Hematopoietic multipotent progenitor cell treated with erythropoietin and hydrocortisone succinate and interleukin-3 and kit ligand, for 8 days (in vitro differentiated cells): ENCODE measurements at regions not wholly inside any gene's neighbourhood (a gene's known extent, or its start where the extent isn't known, plus 50 kb on each side); places are given as distances from the start of the nearest gene placed in this dataset.
"Not testable (repeated sequence)": the region's sequence is repeated elsewhere in the genome, so short reads cannot be mapped to it uniquely, and the experiment has no call there.

Experiments
- DNase-seq: peaks from one replicate; pipeline ENCODE4 v3.0.0-alpha.2; 2015

DNA sequence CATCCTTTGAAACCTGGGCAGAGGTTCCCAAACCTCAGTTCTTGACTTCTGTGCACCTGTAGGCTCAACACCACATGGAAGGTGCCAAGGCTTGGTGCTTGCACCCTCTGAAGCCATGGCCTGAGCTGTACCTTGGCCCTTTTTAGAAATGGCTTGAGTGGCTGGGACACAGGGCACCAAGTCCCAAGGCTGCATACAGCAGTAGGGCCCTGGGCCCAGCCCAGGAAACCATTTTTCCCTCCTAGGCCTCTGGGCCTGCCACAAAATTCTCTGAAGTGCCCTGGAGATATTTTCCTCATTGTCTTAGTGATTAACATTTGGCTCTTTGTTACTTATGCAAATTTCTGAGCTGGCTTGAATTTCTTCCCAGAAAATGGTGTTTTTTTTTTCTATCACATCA is 65.6 kb upstream of the ACTRT2 start:
- DNase-seq: no peak

GRCh38 chr1:2956576-2956975 is 64.7 kb upstream of the ACTRT2 start:
- peak; percentile 5 for DNase-seq

GRCh38 chr1:2957329-2957728 is 63.9 kb upstream of the ACTRT2 start:
- no peak for DNase-seq

DNA sequence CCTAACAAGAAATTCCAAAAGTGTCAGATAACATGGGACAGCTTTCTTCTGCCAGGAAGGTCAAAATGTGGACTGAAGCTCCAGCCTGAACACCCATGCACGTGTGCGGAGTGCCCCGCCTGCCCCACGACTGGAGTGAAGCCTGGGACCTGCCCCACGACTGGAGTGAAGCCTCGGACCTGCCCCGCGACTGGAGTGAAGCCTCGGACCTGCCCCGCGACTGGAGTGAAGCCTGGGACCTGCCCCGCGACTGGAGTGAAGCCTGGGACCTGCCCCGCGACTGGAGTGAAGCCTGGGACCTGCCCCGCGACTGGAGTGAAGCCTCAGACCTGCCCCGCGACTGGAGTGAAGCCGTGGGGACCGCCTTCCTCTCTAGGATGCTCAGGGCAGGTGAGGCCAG is 61.4 kb upstream of the ACTRT2 start:
- DNase-seq: not testable (repeated sequence)

DNA sequence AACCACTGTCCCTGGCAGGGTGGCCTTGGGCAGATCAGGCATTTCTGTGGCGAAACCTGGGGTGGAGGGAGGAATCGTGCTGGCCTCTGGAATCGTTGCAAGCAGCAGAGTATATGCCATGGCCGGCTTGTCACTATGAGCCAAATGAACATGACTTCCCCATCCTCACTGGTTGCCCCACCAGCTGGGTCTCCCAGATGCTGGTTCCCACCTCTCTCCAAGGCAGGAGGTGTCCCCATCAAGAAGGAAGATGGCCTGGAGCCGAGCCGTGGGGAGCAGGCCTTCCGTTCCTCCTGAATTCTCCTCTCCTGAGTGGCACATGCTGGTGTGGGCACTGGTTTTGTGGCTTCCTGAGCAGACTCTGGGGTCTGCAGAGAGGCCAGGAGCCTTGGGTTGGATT is 60.2 kb upstream of the ACTRT2 start:
- no peak for DNase-seq

GRCh38 chr1:2961661-2962060 is 59.6 kb upstream of the ACTRT2 start:
- no peak for DNase-seq

GRCh38 chr1:2962061-2962460 is 59.2 kb upstream of the ACTRT2 start:
- no peak for DNase-seq

GRCh38 chr1:2962541-2962940 is 58.7 kb upstream of the ACTRT2 start:
- DNase-seq: no peak

GRCh38 chr1:2962946-2963345 is 58.3 kb upstream of the ACTRT2 start:
- DNase-seq: no peak

DNA sequence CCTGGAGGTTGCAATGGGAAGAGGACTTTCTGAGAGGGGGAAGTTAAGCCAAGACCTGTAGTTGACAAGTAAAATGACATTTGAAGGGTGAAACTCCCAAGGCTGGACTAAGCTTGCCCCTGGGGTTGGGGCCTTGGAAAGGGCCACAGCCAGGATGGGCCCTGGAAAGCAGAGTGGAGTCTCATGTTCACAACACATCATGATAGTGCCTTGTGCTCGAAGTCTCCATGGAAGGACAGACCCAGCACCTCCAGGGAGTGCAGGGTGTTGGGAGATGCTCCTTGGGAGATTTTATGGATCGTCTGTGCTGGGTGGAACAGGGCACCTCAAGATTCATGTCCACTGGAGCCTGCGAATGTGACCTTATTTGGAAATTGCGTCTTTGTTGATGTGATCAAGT is 55.6 kb upstream of the ACTRT2 start:
- DNase-seq: no peak

DNA sequence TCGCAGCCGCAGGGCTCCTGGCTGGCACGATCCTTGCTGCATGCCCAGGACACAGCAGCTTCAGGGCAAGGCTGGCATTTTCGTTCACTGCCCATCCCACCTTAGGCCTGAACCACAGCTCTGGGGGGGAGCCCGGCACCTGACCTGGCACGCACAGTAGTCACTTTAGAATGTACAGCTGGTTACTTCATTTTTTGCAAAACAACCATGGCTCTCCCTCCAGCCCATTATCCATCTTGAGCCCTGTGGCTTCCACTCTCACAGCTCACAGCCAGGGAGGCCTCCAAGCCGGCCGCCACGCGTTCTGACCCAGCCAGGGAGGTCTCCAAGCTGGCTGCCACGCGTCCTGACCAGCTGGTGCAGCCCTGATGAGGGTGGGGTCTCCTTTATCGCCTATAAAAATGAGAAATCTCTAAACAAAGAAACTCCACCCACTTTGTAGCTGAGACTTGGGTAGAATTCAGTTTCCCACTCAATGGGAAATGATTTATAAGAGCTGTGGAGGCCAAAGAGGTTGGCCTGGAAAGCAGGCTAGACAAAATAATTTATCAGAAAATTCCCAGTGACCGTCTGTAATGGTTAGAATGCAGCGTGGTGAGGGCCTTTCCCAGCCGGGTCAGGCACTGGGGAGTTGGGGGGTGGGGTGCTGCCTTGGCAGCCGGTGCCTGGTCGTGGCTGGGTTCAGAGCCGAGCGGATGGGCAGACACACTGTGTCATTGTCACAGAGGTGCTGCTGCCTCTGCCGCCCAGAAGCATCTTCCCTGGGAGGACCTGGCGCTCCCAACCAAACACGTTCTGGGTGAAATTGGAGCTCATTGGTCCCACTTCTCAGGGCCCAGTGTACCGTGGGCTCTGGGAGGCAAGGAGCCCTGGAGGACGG is 54.6 kb upstream of the ACTRT2 start:
- DNase-seq: no peak

DNA sequence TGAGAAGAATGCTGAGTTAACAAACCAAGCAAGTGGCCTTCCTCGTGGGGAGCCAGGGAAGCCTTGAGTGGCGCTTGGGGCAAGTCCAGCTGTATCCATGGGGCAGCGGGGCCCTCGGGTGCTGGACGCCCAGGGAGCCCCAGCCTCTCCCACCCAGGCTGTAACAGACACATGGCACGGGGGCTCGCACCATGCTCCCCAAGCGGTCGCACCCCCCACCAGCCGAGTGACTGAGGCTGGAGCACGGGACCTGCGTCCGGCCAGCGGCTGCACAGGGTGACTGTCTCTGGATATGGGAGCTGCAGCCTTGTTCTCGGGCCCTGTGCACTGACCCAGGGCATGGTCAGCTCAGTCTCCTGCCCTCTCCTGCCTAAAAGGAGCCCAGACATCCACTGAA is 53.9 kb upstream of the ACTRT2 start:
- DNase-seq: no peak

DNA sequence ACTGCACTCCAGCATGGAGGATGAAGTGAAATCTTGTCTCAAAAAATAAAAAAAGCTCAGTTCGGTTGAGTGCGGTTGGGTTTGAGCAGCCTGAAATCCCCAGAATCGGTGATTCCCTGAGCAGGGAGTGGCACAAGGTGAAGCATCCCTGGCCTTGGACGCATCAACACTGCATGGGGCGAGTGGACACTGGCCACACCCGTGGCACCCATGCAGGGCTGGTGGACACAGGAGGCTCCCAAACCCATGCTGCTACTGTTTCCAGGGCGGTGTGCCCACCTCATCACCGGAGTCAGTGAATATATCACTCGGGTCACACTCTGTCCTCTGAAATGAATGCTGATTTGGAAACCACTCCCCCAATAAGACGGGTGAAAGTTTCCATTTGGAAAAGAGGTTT is 53.4 kb upstream of the ACTRT2 start:
- no peak for DNase-seq

- no peak for DNase-seq
Observed at GRCh38 chr1:2968471-2968881, 52.8 kb upstream of the ACTRT2 start.

DNA sequence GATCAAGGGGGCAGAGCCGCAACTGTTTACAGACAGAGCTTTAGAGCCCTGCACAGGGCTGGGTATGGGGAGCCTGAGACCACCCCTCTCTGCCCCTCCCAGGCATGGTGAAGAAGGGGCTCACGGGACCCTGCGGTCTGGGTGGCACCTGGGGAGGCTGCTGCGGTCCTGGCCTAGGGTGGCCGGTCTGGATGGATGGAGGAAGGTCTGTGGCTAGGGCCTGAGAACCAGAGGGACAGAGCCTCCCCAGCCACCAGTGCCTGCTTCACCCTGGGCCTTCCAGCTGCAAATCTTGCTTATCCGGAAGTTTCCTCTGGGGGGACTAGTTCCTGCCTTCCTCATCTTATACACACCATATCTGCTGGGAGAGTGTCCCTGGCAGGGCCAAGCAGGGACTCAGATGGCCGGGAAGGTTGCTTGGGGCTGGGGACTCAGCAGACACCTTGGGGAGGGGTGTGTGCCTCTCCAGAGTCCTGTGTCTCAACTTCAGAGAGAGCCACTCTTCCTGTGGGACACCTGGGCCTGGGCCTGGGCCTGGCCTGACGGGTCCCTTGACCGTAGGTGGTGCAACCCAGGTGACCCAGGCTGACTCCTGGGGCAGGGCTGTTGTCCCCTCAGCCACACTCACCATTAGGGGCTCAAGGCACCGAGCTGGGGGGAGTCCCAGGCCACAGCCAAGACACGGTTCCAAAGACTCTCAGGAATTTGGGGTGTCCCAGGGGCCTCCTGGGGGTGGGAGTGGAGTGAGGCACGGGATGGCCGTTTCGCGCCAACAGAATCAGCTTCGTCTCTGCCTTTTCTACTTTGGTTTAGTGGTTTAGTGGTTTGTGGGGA is 52.0 kb upstream of the ACTRT2 start:
- DNase-seq: no peak

- no peak for DNase-seq
Observed at GRCh38 chr1:2969845-2970291, 51.4 kb upstream of the ACTRT2 start.

DNA sequence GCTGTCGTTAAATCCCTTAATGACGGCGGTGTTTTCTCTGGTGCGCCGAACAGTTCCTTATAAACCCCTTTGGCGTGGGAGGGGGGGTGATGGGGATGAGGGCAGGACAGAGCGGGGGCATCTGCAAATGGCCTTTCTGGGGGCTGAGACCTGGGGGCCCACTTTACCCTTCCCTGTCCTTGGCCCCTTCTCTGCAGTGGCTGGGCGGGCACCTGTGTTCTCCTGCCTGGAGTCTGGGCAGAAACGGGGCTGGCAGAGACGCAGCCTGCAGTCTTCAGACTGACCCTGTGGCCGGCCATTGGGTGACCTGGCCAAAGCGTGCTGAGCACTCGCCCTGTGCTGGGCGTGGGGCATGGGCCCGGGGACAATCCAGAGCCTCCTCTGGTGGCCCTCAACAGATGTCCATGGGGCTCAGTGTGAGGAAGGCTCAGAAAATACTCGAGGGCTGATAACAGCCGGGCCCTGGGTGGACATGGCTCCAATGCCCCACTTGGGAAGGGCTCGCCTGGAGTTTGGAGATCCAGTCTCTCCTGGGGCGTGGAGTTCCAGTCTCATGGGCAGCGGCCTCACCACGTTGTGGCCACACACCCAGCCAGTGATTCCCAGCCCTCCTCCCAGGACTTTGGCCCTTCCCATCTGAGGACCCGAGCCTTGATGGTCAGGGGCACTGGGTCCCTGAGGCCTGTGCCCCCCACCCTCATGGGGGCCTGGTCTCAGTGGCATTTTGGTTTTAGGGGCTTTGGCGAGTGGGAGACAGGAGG is 50.8 kb upstream of the ACTRT2 start:
- DNase-seq: no peak

GRCh38 chr1:2971101-2971501 is 50.2 kb upstream of the ACTRT2 start:
- DNase-seq: no peak
